ENCODE measurements at regions not wholly inside any gene's neighbourhood (a gene's known extent, or its start where the extent isn't known, plus 50 kb on each side); places are given as distances from the start of the nearest gene placed in this dataset.

GRCh38 chr12:76173756-76174155 lies 89.3 kb upstream of the NAP1L1 start:
- no peak overlapping the region for H3K4me3 ChIP-seq (ENCODE audit: low read depth, low read length)
- no peaks in the 10 kb centered on the region for H3K4me1 ChIP-seq (ENCODE audit: insufficient read depth)
- H3K27ac ChIP-seq (ENCODE audit: low read depth), result no peak overlapping the region
- 90% methylated on average over 5 of the region's 5 CpGs for WGBS
- H3K36me3 ChIP-seq (ENCODE audit: insufficient read depth), result no peaks in the 10 kb centered on the region
- DNase-seq (ENCODE audit: extremely low spot score), result no peak

- Histone ChIP-seq H3K4me1 (ENCODE audit: insufficient read depth) (no peaks in the 10 kb centered on the region), H3K4me3 (ENCODE audit: low read depth, low read length) (no peak overlapping the region), H3K27ac (ENCODE audit: low read depth) (no peak overlapping the region), H3K36me3 (ENCODE audit: insufficient read depth) (no peaks in the 10 kb centered on the region)
- 47% methylated on average over 11 of the region's 11 CpGs for WGBS
- DNase-seq (ENCODE audit: extremely low spot score), result no peak
Observed at GRCh38 chr12:76158518-76159321, 74.2 kb upstream of the NAP1L1 start.

DNA sequence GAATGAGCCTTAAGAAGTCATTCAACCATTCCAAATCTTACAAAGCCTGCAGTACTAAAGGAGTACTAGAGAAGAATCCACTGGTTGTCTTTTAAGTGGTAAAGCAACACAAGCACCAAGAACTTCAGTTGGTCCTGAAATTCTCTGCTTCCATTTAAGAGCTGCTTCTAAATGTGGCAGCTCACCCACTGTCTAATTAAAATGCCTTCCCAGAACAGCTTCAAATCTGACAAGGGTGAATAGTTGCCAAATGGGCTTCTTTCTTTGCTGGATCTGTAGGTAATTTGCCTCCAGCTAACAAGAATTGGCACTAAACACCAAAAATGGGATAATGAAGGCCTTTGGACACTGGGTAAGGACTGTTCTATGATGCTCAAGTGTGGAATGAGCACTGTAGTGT lies 72.2 kb upstream of the NAP1L1 start:
- Histone ChIP-seq H3K4me3 (ENCODE audit: low read depth, low read length) (no peak overlapping the region), H3K27ac (ENCODE audit: low read depth) (no peak overlapping the region), H3K36me3 (ENCODE audit: insufficient read depth) (no peaks in the 10 kb centered on the region)

DNA sequence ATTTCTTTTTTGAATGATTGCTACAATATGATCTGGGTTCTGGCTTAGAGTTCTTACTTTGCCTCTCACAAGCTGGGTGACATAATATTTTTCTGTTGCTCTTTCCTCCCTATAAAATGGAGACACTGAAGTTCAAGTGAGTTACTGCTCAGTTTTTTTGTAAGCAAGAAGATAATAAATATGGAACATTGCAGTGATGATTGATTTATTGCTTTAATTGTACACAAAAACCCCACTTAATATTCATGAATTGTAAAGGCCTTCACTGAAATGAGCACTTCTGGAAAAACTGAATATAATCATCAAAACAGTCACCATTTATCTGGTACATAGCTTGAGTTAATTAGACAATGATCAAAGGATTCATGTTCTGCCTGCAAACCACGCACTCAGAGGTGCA lies 71.8 kb upstream of the NAP1L1 start:
- 71% methylated on average over 1 of the region's 1 CpG for WGBS

More for the DNA sequence above, 72.2 kb upstream of the NAP1L1 start:
- no peaks in the 10 kb centered on the region for H3K4me1 ChIP-seq (ENCODE audit: insufficient read depth)
- no peak for DNase-seq (ENCODE audit: extremely low spot score)

DNA sequence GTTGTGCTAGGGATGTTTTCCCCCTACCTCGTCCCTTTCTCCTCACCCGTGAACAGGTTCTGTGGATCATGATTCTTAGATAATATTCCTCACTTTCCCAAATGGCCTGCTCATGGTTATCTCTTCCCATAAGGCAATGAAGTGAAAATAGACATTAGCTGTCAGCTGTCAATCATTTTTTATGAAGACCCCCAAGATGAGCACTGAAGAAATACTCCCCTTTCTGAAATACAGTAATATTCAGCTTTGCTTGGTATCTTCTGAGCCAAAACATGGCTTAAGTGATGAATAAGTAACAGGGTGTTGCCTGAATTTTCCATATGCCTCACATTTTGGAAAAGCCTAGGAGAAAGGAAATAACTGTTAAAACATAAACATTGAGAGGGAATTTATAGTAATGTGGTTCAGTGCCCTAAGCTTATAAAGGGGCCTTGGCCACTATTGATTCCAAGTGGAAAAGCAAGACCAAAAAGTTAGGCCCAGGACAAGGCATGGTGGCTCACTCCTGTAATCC lies 70.7 kb upstream of the NAP1L1 start:
- 89% methylated on average over 2 of the region's 2 CpGs for WGBS
- Histone ChIP-seq H3K27ac (ENCODE audit: low read depth) (no peak overlapping the region), H3K36me3 (ENCODE audit: insufficient read depth) (no peaks in the 10 kb centered on the region), H3K4me3 (ENCODE audit: low read depth, low read length) (no peak overlapping the region), H3K4me1 (ENCODE audit: insufficient read depth) (no peaks in the 10 kb centered on the region)
- DNase-seq (ENCODE audit: extremely low spot score), result no peak

More for the DNA sequence above, 71.8 kb upstream of the NAP1L1 start:
- Histone ChIP-seq H3K27ac (ENCODE audit: low read depth) (no peak overlapping the region), H3K4me3 (ENCODE audit: low read depth, low read length) (no peak overlapping the region), H3K36me3 (ENCODE audit: insufficient read depth) (no peaks in the 10 kb centered on the region), H3K4me1 (ENCODE audit: insufficient read depth) (no peaks in the 10 kb centered on the region)
- no peak for DNase-seq (ENCODE audit: extremely low spot score)

GRCh38 chr12:76153616-76154015 lies 69.1 kb upstream of the NAP1L1 start:
- no peak overlapping the region for H3K27ac ChIP-seq (ENCODE audit: low read depth)
- 80% methylated on average over 3 of the region's 3 CpGs for WGBS
- H3K4me3 ChIP-seq (ENCODE audit: low read depth, low read length), result no peak overlapping the region

GRCh38 chr12:76152181-76152807 lies 67.8 kb upstream of the NAP1L1 start:
- Histone ChIP-seq H3K4me1 (ENCODE audit: insufficient read depth) (no peaks in the 10 kb centered on the region), H3K4me3 (ENCODE audit: low read depth, low read length) (no peak overlapping the region), H3K27ac (ENCODE audit: low read depth) (no peak overlapping the region), H3K36me3 (ENCODE audit: insufficient read depth) (no peaks in the 10 kb centered on the region)
- DNase-seq (ENCODE audit: extremely low spot score), result no peak
- WGBS, result 62% methylated on average over 4 of the region's 4 CpGs

More at GRCh38 chr12:76153616-76154015, 69.1 kb upstream of the NAP1L1 start:
- H3K36me3 ChIP-seq (ENCODE audit: insufficient read depth), result no peaks in the 10 kb centered on the region
- no peak for DNase-seq (ENCODE audit: extremely low spot score)
- H3K4me1 ChIP-seq (ENCODE audit: insufficient read depth), result no peaks in the 10 kb centered on the region

- H3K4me3 ChIP-seq (ENCODE audit: low read depth, low read length), result no peak overlapping the region
- H3K36me3 ChIP-seq (ENCODE audit: insufficient read depth), result no peaks in the 10 kb centered on the region
- no peaks in the 10 kb centered on the region for H3K4me1 ChIP-seq (ENCODE audit: insufficient read depth)
- WGBS, result 10% methylated on average over 1 of the region's 1 CpG
- no peak overlapping the region for H3K27ac ChIP-seq (ENCODE audit: low read depth)
- peak; percentile 14 for DNase-seq (ENCODE audit: extremely low spot score)
Observed at GRCh38 chr12:76144245-76144549, 59.7 kb upstream of the NAP1L1 start.

DNA sequence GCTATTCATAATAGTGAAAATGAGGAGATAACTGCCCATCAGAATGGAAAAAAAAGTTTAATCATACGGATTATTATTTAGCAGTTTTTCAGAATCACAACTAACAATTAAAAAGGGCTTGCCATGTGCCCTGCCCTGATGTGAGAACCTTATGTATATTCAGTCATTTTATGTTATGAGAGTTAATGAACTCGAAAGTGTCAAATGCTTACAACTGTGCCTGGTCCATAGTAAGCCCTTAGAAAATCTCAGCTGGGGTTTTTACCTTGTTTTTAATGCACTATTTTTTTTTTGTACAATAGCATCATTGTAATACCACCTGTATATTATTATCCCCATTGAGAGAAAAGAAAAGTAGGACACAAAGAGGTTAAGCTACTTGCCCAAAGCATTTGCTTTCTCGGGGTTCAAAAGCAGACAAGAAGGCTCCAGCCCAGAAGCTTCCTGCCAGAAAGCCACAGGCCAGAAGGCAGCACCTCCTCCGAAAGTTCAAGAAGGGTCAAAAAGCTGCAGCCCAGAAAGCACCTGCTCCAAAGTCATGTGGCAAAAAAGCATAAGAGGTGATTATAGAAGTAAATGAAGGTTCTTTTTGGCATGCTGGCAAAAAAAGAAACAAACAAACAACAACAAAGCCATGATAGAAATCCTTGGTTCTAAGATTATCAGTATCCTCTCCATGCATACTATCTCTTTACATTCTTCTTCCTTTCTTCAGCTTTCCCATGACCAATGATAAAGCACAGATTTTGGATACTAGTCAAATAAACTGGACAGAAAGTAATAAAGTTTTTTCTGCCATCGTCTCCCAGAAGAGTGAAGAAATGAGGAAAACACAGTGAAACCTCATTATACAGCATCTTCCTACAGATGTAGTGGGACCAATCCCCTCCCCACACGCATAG lies 59.1 kb upstream of the NAP1L1 start:
- DNase-seq (ENCODE audit: extremely low spot score), result no peak
- H3K36me3 ChIP-seq (ENCODE audit: insufficient read depth), result no peaks in the 10 kb centered on the region
- no peak overlapping the region for H3K27ac ChIP-seq (ENCODE audit: low read depth)
- H3K4me1 ChIP-seq (ENCODE audit: insufficient read depth), result no peaks in the 10 kb centered on the region
- 46% methylated on average over 6 of the region's 6 CpGs for WGBS
- H3K4me3 ChIP-seq (ENCODE audit: low read depth, low read length), result no peak overlapping the region

DNA sequence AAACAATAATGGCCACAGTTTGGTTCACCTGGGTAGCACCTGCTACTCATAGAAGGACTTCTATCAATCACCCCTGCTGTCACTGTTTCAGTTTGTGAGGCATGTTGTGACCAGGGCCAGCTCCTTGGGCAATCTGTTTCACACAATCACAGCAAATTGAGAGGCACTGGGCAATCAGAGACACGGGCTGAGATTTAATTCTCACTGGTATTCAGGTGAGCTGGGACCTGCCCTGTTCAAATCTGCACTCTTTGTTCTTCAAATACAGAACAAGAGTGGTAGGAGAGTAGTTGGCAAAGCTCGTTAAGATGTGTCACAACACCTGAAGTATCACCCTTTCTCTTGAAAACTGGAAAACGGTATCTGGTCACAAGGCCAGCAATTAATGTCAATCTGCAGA lies 57.8 kb upstream of the NAP1L1 start:
- no peaks in the 10 kb centered on the region for H3K4me1 ChIP-seq (ENCODE audit: insufficient read depth)
- H3K4me3 ChIP-seq (ENCODE audit: low read depth, low read length), result no peak overlapping the region
- H3K36me3 ChIP-seq (ENCODE audit: insufficient read depth), result no peaks in the 10 kb centered on the region
- 82% methylated on average over 3 of the region's 3 CpGs for WGBS
- no peak for DNase-seq (ENCODE audit: extremely low spot score)
- no peak overlapping the region for H3K27ac ChIP-seq (ENCODE audit: low read depth)

DNA sequence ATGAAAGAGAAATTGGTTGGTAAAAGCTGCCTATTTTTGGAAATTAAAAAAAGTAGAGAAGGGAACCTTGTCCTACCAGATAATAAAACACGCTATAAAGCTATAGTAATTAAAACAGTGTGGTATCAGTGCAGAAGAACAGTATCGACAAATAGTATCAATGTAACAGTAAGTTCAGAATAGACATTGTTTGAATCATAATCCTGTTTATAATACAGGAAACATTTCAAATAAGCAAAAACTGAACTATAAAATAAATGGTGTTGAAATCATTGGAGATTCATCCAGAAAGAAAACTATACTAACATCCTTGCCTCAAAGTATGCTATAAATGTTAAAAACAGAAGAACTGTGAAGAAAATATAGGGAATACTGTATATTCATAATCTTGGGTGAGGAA lies 54.2 kb upstream of the NAP1L1 start:
- Histone ChIP-seq H3K27ac (ENCODE audit: low read depth) (no peak overlapping the region), H3K36me3 (ENCODE audit: insufficient read depth) (no peaks in the 10 kb centered on the region), H3K4me1 (ENCODE audit: insufficient read depth) (no peaks in the 10 kb centered on the region), H3K4me3 (ENCODE audit: low read depth, low read length) (no peak overlapping the region)
- DNase-seq (ENCODE audit: extremely low spot score), result no peak
- WGBS, result 96% methylated on average over 2 of the region's 2 CpGs

- 65% methylated on average over 6 of the region's 6 CpGs for WGBS
- no peak for DNase-seq (ENCODE audit: extremely low spot score)
- Histone ChIP-seq H3K27ac (ENCODE audit: low read depth) (no peak overlapping the region), H3K4me3 (ENCODE audit: low read depth, low read length) (no peak overlapping the region), H3K36me3 (ENCODE audit: insufficient read depth) (no peaks in the 10 kb centered on the region), H3K4me1 (ENCODE audit: insufficient read depth) (no peaks in the 10 kb centered on the region)
Observed at GRCh38 chr12:76137606-76138005, 53.1 kb upstream of the NAP1L1 start.

- H3K27ac ChIP-seq (ENCODE audit: low read depth), result no peak overlapping the region
- no peak for DNase-seq (ENCODE audit: extremely low spot score)
- H3K36me3 ChIP-seq (ENCODE audit: insufficient read depth), result no peaks in the 10 kb centered on the region
- no peaks in the 10 kb centered on the region for H3K4me1 ChIP-seq (ENCODE audit: insufficient read depth)
- no peak overlapping the region for H3K4me3 ChIP-seq (ENCODE audit: low read depth, low read length)
Observed at GRCh38 chr12:76135456-76135855, 51.0 kb upstream of the NAP1L1 start.
